Neutrophil (primary cell): ENCODE measurements at regions not wholly inside any gene's neighbourhood (a gene's known extent, or its start where the extent isn't known, plus 50 kb on each side); places are given as distances from the start of the nearest gene placed in this dataset.

Experiments used
- H3K27ac ChIP-seq: fragments of 200-600 bp; sonication (generic); 2 replicates; pipeline ENCODE4 v1.5.1; 2016; ENCODE audit warnings: mild to moderate bottlenecking, moderate library complexity
- H3K27me3 ChIP-seq: fragments of 200-600 bp; sonication (generic); 2 replicates; pipeline ENCODE4 v1.6.0; 2016; ENCODE audit warnings: mild to moderate bottlenecking
- H3K36me3 ChIP-seq: fragments of 200-600 bp; sonication (generic); 2 replicates; pipeline ENCODE4 v1.5.1; 2017
- H3K4me1 ChIP-seq, 2 experiments: fragments of 200-600 bp in 1 of 2; sonication (generic) in 1 of 2; 1 replicate in 1 of 2; 2 replicates in 1 of 2; pipeline versions ENCODE4 v1.5.1 to v1.6.1; 2013 to 2016; ENCODE audit warnings: low read depth in 1 of 2, low read length in 1 of 2, mild to moderate bottlenecking in 1 of 2, moderate library complexity in 1 of 2; ENCODE audit not compliant: control insufficient read depth in 1 of 2, insufficient read depth in 1 of 2
- H3K4me3 ChIP-seq, 2 experiments: fragments of 200-600 bp in 1 of 2; sonication (generic) in 1 of 2; 1 replicate in 1 of 2; 2 replicates in 1 of 2; pipeline ENCODE4 v1.5.1; 2013 to 2016; ENCODE audit warnings: low read depth in 1 of 2, low read length in 1 of 2, mild to moderate bottlenecking in 1 of 2, moderate library complexity in 1 of 2
- H3K9me3 ChIP-seq: fragments of 200-600 bp; sonication (generic); 2 replicates; pipeline ENCODE4 v1.5.1; 2016
- TF ChIP-seq, protein P1 (sequence below): fragments of 200-600 bp; sonication (generic); IDR thresholded peaks from 2 replicates; pipeline ENCODE4 v1.5.1; 2016; ENCODE audit warnings: antibody characterized with exemption

DNA sequence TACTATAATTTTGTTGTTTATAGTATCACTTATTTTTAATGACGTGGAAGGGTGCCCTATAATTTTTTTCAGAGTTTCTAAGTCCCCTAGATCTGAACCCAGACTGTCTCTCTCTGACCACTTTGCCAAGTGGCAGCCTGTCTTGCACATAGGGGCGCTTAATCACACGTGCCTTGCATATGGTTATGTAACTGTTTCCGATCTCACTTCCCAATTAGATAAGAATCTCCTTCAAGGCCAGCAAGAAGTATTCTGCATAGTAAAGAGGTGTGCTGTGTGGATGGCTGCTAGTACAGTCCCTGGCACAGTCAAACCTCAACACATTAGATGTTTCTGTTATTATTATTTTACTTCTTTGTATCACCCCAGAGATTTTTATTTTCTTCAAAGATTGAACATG, 197.8 kb upstream of the SIX2 start:
- Histone ChIP-seq H3K27ac (no peak overlapping the region), H3K27me3 (no peaks in the 10 kb centered on the region), H3K9me3 (no peaks in the 10 kb centered on the region), H3K4me3 (no peak overlapping the region), H3K36me3 (no peaks in the 10 kb centered on the region), H3K4me1 (no peaks in the 10 kb centered on the region)
- TF ChIP-seq, protein P1, sequence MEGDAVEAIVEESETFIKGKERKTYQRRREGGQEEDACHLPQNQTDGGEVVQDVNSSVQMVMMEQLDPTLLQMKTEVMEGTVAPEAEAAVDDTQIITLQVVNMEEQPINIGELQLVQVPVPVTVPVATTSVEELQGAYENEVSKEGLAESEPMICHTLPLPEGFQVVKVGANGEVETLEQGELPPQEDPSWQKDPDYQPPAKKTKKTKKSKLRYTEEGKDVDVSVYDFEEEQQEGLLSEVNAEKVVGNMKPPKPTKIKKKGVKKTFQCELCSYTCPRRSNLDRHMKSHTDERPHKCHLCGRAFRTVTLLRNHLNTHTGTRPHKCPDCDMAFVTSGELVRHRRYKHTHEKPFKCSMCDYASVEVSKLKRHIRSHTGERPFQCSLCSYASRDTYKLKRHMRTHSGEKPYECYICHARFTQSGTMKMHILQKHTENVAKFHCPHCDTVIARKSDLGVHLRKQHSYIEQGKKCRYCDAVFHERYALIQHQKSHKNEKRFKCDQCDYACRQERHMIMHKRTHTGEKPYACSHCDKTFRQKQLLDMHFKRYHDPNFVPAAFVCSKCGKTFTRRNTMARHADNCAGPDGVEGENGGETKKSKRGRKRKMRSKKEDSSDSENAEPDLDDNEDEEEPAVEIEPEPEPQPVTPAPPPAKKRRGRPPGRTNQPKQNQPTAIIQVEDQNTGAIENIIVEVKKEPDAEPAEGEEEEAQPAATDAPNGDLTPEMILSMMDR, result no peak

DNA sequence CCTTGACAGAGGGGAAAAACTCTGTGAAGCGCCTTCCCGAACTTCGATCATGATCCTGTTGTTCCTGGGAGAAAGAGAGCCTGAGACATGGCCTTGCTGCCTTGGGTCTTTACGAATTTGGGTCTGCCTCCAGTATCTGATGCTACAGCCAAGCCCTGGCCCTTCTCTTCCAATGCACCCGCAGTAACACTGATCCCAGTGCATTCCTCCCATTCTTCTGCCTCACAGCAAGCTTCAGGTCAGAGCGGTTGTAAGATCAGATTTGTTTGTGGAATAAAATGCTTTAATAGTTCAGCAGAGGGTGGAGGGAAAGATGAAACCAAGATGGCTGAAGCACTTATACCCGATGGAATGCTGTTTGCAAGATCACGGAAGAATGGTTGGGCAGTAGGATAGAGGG, 196.7 kb upstream of the SIX2 start:
- no peak overlapping the region for H3K27ac ChIP-seq

DNA sequence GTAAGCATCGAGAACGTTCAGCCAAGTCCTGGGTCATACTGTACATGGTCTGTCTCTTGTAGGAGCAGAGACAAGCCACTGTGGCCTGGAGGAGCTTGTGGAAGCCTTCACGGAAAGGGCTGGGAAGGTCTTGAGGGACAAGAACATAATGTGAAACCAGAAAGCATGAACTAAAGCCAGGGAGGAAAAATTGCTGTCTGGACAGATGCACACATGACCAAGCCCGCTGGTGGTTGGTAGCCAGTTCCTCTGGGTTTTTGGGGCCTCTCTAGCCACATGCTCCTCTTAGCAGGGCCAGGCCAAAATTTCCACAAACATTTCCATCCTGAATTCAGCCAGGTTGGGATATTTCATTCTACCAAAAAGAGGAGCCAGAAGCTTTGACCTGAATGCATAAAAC, 196.2 kb upstream of the SIX2 start:
- Histone ChIP-seq H3K36me3 (no peaks in the 10 kb centered on the region), H3K27me3 (no peaks in the 10 kb centered on the region), H3K4me3 (no peak overlapping the region), H3K27ac (no peak overlapping the region), H3K4me1 (no peaks in the 10 kb centered on the region), H3K9me3 (no peaks in the 10 kb centered on the region)
- TF ChIP-seq, protein P1, result no peak

More for the DNA sequence above, 196.7 kb upstream of the SIX2 start:
- Histone ChIP-seq H3K4me1 (no peaks in the 10 kb centered on the region), H3K27me3 (no peaks in the 10 kb centered on the region), H3K9me3 (no peaks in the 10 kb centered on the region), H3K4me3 (no peak overlapping the region), H3K36me3 (no peaks in the 10 kb centered on the region)
- TF ChIP-seq, protein P1, result no peak

DNA sequence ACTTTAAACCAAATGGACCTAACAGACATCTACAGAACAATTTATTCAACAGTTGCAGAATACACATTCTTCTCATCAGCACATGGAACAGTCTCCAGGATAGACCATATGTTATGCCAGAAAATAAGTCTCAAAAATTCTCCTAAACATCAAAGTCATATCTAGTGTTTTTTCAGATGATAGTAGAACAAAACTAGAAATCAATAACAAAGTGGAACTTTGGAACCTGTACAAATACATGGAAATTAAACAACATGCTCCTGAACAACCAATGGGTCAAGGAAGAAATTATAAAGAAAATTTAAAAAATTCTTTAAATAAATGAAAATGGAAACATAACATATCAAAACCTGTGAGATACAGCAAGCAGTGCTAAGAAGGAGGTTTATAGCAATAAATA, 194.1 kb upstream of the SIX2 start:
- no peak overlapping the region for H3K27ac ChIP-seq
- no peaks in the 10 kb centered on the region for H3K4me1 ChIP-seq
- H3K9me3 ChIP-seq, result no peaks in the 10 kb centered on the region
- H3K4me3 ChIP-seq, result no peak overlapping the region
- no peaks in the 10 kb centered on the region for H3K27me3 ChIP-seq
- TF ChIP-seq, protein P1, result no peak
- H3K36me3 ChIP-seq, result no peaks in the 10 kb centered on the region

DNA sequence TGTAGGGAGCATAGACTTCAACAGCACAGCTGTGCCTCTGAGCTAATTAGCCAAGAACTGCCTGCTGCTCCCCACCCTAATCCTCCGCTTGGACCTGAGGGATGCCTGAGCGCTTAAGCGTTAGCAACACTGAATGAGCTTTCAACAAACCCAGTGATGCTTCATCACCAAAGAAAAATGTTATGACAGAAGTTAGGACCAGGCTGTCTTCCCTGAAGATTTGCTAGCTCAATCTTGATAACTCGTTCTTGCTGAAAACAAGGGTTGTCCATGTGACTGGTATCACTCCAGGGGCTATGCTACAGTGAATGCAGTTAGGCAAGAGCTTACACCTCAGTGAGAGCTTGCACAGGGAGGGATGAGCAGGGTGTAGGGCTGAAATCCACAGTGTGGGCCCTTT, 190.7 kb upstream of the SIX2 start:
- Histone ChIP-seq H3K4me1 (no peaks in the 10 kb centered on the region), H3K9me3 (no peaks in the 10 kb centered on the region), H3K27me3 (no peaks in the 10 kb centered on the region), H3K27ac (no peak overlapping the region), H3K4me3 (no peak overlapping the region), H3K36me3 (no peaks in the 10 kb centered on the region)
- TF ChIP-seq, protein P1, result no peak

DNA sequence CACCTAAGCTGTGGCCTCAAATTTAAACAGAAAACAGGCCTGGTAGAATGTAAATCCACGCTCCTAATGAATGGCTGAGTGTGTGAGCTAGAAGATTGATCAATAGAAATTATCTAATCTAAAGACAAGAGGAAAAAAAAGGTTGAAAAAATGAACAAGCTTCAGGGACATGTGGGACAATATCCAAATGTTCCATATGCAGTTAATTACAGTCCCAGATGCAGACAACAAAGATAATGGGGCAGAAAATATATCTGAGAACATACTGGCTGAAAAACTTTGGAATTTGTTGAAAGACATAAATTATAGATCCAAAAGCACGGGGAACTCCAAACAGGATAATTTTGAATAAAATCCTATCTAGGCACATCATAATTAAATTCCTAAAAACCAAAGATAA, 186.7 kb upstream of the SIX2 start:
- H3K4me1 ChIP-seq, result no peaks in the 10 kb centered on the region
- no peaks in the 10 kb centered on the region for H3K36me3 ChIP-seq
- H3K9me3 ChIP-seq, result no peaks in the 10 kb centered on the region
- H3K27ac ChIP-seq, result no peak overlapping the region
- TF ChIP-seq, protein P1, result no peak
- no peaks in the 10 kb centered on the region for H3K27me3 ChIP-seq
- no peak overlapping the region for H3K4me3 ChIP-seq
